ENCODE measurements at regions not wholly inside any gene's neighbourhood (a gene's known extent, or its start where the extent isn't known, plus 50 kb on each side); places are given as distances from the start of the nearest gene placed in this dataset.

- no peaks in the 10 kb centered on the region for H3K4me1 ChIP-seq (ENCODE audit: insufficient read depth, low read length)
- no peak for TF ChIP-seq RCOR2 (CRISPR knock-in tag; IDR thresholded peaks at IDR 0.05)
- TF ChIP-seq ZNF646 (CRISPR knock-in tag; IDR thresholded peaks at IDR 0.05): no peak
- TF ChIP-seq PATZ1 (CRISPR knock-in tag; IDR thresholded peaks at IDR 0.05): no peak
- no peak for TF ChIP-seq TRIM22 (IDR thresholded peaks at IDR 0.05)
- TF ChIP-seq RARA (CRISPR knock-in tag; IDR thresholded peaks at IDR 0.05): no peak
- TF ChIP-seq ELF1 (CRISPR knock-in tag; IDR thresholded peaks at IDR 0.05): no peak
- no peak for TF ChIP-seq SNRNP70 (IDR thresholded peaks at IDR 0.05; ENCODE audit: low read depth, low read length)
- no peak for TF ChIP-seq ZNF589 (CRISPR knock-in tag; conservative IDR thresholded peaks at IDR 0.05)
- TF ChIP-seq KLF16 (CRISPR knock-in tag; IDR thresholded peaks at IDR 0.05): no peak
- no peak for TF ChIP-seq ZSCAN22 (CRISPR knock-in tag; IDR thresholded peaks at IDR 0.05)
- no TSS peak for BruUV-seq (replicated peaks)
- H3K36me3 ChIP-seq (replicated peaks in 1 of 2; ENCODE audit: control insufficient read depth in 1 of 2, insufficient read depth in 2 of 2, low read length in 2 of 2): no peaks in the 10 kb centered on the region
- DNase-seq (ENCODE audit: low spot score): no peak
- no peak overlapping the region for H3K9ac ChIP-seq (ENCODE audit: insufficient read depth, low read depth, low read length)
- CTCF ChIA-PET (ENCODE audit: low intra/inter-chr PET ratio, low total read pairs): no interaction called here
- no peak for ATAC-seq
- H3K4me3 ChIP-seq (replicated peaks in 1 of 3; ENCODE audit: insufficient read depth in 1 of 3, low read depth in 2 of 3, low read length in 3 of 3): no peak overlapping the region
- 64% methylated on average over 16 of the region's 16 CpGs for WGBS (ENCODE audit: low lambda C conversion rate)
- POLR2A ChIA-PET: no interaction called here
- H4K20me1 ChIP-seq (ENCODE audit: insufficient read depth, low read length): no peaks in the 10 kb centered on the region
- no peak overlapping the region for H3K4me2 ChIP-seq (ENCODE audit: low read depth, low read length)
- H3K27ac ChIP-seq (ENCODE audit: extremely low read length, insufficient read depth, low read length): no peak overlapping the region
- H3K79me2 ChIP-seq (ENCODE audit: insufficient read depth, low read length): no peaks in the 10 kb centered on the region
- in situ Hi-C loops (cut with HindIII; ENCODE audit: extremely low pct_ligation_motif_present, low pct_unique_long_range_greater_than_20kb): no loop called here
- no peak for FAIRE-seq
- no peaks in the 10 kb centered on the region for H3K9me3 ChIP-seq (ENCODE audit: low read length)
- no peak overlapping the region for H2AFZ ChIP-seq (ENCODE audit: low read length)
- peaks cover 10 to 59% of the 10 kb centered on the region in 2 experiments for H3K27me3 ChIP-seq (ENCODE audit: control insufficient read depth in 1 of 2, insufficient read depth in 2 of 2, low read length in 2 of 2)
- intact Hi-C loops (cut with micrococcal nuclease; ENCODE audit: unreplicated experiment): no loop called here
Observed at GRCh38 chr17:77687921-77688320, 270.6 kb upstream of the TNRC6C start.

All from HepG2 (cell line).